SK-N-SH treated with all-trans-retinoic acid at 6 μM for 48 hours (cell line): ENCODE measurements at regions not wholly inside any gene's neighbourhood (a gene's known extent, or its start where the extent isn't known, plus 50 kb on each side); places are given as distances from the start of the nearest gene placed in this dataset.

Experiments
- ATAC-seq: fragments of 200-7000 bp; cut with Tn5 transposase; 3 replicates; pipeline ENCODE4 v1.9.1; 2020; ENCODE audit warnings: mild to moderate bottlenecking, moderate library complexity
- ARNTL ChIP-seq: fragments of 450-650 bp; formaldehyde crosslinking; IDR thresholded peaks from 2 replicates; pipeline ENCODE4 v1.5.0; 2020; ENCODE audit warnings: low read depth, mild to moderate bottlenecking, moderate library complexity, borderline replicate concordance
- BACH2 ChIP-seq: fragments of 250-450 bp; sonication (Bioruptor Pico); IDR thresholded peaks from 2 replicates; pipeline ENCODE4 v1.9.0; 2021; ENCODE audit warnings: mild to moderate bottlenecking, borderline replicate concordance
- CSDC2 ChIP-seq: fragments of 250-450 bp; sonication (Bioruptor Pico); IDR thresholded peaks from 2 replicates; pipeline ENCODE4 v1.5.0; 2020; ENCODE audit warnings: mild to moderate bottlenecking, moderate library complexity
- ESRRG ChIP-seq: fragments of 250-450 bp; sonication (Bioruptor Pico); IDR thresholded peaks from 2 replicates; pipeline ENCODE4 v1.6.1; 2021; ENCODE audit warnings: mild to moderate bottlenecking
- ISL1 ChIP-seq: fragments of 250-450 bp; sonication (Bioruptor Pico); IDR thresholded peaks from 2 replicates; pipeline ENCODE4 v2.1.2; 2022; ENCODE audit warnings: mild to moderate bottlenecking, moderate library complexity
- OSR1 ChIP-seq: fragments of 250-450 bp; sonication (Bioruptor Pico); IDR thresholded peaks from 2 replicates; pipeline ENCODE4 v1.8.0; 2022; ENCODE audit warnings: moderate library complexity, mild to moderate bottlenecking, inconsistent platforms
- PPARA ChIP-seq: fragments of 250-450 bp; sonication (Bioruptor Pico); IDR thresholded peaks from 2 replicates; pipeline ENCODE4 v1.5.0; 2020; ENCODE audit warnings: mild to moderate bottlenecking, borderline replicate concordance
- RARB ChIP-seq: fragments of 250-450 bp; sonication (Bioruptor Pico); IDR thresholded peaks from 2 replicates; pipeline ENCODE4 v1.8.0; 2021; ENCODE audit warnings: mild to moderate bottlenecking, moderate library complexity
- SNAI2 ChIP-seq: fragments of 250-450 bp; sonication (Bioruptor Pico); IDR thresholded peaks from 2 replicates; pipeline ENCODE4 v1.5.0; 2020; ENCODE audit warnings: mild to moderate bottlenecking, moderate library complexity
- TOX ChIP-seq: fragments of 250-450 bp; sonication (Bioruptor Pico); IDR thresholded peaks from 2 replicates; pipeline ENCODE4 v1.8.0; 2021; ENCODE audit warnings: mild to moderate bottlenecking, moderate library complexity, borderline replicate concordance
- ZFP3 ChIP-seq: fragments of 250-450 bp; sonication (Bioruptor Pico); IDR thresholded peaks from 2 replicates; pipeline ENCODE4 v1.5.0; 2020; ENCODE audit warnings: mild to moderate bottlenecking, moderate library complexity
- ZFP30 ChIP-seq: fragments of 450-650 bp; formaldehyde crosslinking; IDR thresholded peaks from 2 replicates; pipeline ENCODE4 v1.5.0; 2022; ENCODE audit warnings: mild to moderate bottlenecking, moderate library complexity
- ZNF565 ChIP-seq: fragments of 450-650 bp; formaldehyde crosslinking; conservative IDR thresholded peaks from 2 replicates; pipeline ENCODE4 v1.5.0; 2020; ENCODE audit warnings: low read depth, mild to moderate bottlenecking, moderate library complexity
- ZNF70 ChIP-seq: fragments of 450-650 bp; formaldehyde crosslinking; IDR thresholded peaks from 2 replicates; pipeline ENCODE4 v1.5.0; 2020; ENCODE audit warnings: mild to moderate bottlenecking, moderate library complexity
- ZNF8 ChIP-seq: fragments of 450-650 bp; formaldehyde crosslinking; IDR thresholded peaks from 2 replicates; pipeline ENCODE4 v1.5.0; 2020; ENCODE audit warnings: mild to moderate bottlenecking, moderate library complexity
- TF ChIP-seq, protein P1 (sequence below): fragments of 250-450 bp; sonication (Bioruptor Pico); IDR thresholded peaks from 2 replicates; pipeline ENCODE4 v1.8.0; 2020; ENCODE audit warnings: mild to moderate bottlenecking, moderate library complexity, borderline replicate concordance
- TF ChIP-seq, protein P2 (sequence below): fragments of 250-450 bp; sonication (Bioruptor Pico); IDR thresholded peaks from 2 replicates; pipeline ENCODE4 v1.8.0; 2021; ENCODE audit warnings: low read depth, mild to moderate bottlenecking, moderate library complexity, borderline replicate concordance
- TF ChIP-seq, protein P3 (sequence below): fragments of 250-450 bp; sonication (Bioruptor Pico); IDR thresholded peaks from 2 replicates; pipeline ENCODE4 v1.5.1; 2020; ENCODE audit warnings: low read depth, mild to moderate bottlenecking, moderate library complexity
- TF ChIP-seq, protein P4 (sequence below): fragments of 250-450 bp; sonication (Bioruptor Pico); IDR thresholded peaks from 2 replicates; pipeline ENCODE4 v1.5.0; 2020; ENCODE audit warnings: mild to moderate bottlenecking, moderate library complexity
- TF ChIP-seq, protein P5 (sequence below): fragments of 250-450 bp; sonication (Bioruptor Pico); IDR thresholded peaks from 2 replicates; pipeline ENCODE4 v1.5.1; 2021; ENCODE audit warnings: mild to moderate bottlenecking, moderate library complexity

DNA sequence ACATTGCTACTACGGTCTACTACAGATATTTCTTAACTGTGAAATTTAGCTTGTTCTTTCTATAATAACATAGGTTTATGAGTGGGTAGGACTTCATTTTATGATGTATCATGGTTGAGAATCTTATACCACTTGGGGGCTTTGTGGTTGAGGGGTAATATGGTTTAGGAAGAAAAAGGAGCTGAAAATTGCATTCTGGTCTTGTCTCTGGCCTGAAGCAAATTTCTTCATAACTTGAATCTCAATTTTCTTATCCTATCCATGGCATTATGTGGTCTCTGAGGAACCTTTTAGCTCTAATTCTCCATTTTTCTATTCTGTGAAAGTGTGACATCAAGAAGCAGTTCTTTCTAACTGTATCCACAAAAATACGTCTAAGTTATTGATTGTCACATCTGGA, 341.0 kb downstream of the SOX2 start:
- TF ChIP-seq ZNF70 (CRISPR knock-in tag): no peak
- no peak for TF ChIP-seq ESRRG (CRISPR knock-in tag)
- TF ChIP-seq ZNF565 (CRISPR knock-in tag): no peak
- TF ChIP-seq, protein P1, sequence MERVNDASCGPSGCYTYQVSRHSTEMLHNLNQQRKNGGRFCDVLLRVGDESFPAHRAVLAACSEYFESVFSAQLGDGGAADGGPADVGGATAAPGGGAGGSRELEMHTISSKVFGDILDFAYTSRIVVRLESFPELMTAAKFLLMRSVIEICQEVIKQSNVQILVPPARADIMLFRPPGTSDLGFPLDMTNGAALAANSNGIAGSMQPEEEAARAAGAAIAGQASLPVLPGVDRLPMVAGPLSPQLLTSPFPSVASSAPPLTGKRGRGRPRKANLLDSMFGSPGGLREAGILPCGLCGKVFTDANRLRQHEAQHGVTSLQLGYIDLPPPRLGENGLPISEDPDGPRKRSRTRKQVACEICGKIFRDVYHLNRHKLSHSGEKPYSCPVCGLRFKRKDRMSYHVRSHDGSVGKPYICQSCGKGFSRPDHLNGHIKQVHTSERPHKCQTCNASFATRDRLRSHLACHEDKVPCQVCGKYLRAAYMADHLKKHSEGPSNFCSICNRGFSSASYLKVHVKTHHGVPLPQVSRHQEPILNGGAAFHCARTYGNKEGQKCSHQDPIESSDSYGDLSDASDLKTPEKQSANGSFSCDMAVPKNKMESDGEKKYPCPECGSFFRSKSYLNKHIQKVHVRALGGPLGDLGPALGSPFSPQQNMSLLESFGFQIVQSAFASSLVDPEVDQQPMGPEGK: no peak
- TF ChIP-seq, protein P2, sequence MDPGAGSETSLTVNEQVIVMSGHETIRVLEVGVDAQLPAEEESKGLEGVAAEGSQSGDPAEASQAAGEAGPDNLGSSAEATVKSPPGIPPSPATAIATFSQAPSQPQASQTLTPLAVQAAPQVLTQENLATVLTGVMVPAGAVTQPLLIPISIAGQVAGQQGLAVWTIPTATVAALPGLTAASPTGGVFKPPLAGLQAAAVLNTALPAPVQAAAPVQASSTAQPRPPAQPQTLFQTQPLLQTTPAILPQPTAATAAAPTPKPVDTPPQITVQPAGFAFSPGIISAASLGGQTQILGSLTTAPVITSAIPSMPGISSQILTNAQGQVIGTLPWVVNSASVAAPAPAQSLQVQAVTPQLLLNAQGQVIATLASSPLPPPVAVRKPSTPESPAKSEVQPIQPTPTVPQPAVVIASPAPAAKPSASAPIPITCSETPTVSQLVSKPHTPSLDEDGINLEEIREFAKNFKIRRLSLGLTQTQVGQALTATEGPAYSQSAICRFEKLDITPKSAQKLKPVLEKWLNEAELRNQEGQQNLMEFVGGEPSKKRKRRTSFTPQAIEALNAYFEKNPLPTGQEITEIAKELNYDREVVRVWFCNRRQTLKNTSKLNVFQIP (CRISPR knock-in tag): no peak
- no peak for TF ChIP-seq SNAI2
- no peak for TF ChIP-seq CSDC2
- no peak for TF ChIP-seq ARNTL
- TF ChIP-seq ZNF8 (CRISPR knock-in tag): no peak
- TF ChIP-seq, protein P3, sequence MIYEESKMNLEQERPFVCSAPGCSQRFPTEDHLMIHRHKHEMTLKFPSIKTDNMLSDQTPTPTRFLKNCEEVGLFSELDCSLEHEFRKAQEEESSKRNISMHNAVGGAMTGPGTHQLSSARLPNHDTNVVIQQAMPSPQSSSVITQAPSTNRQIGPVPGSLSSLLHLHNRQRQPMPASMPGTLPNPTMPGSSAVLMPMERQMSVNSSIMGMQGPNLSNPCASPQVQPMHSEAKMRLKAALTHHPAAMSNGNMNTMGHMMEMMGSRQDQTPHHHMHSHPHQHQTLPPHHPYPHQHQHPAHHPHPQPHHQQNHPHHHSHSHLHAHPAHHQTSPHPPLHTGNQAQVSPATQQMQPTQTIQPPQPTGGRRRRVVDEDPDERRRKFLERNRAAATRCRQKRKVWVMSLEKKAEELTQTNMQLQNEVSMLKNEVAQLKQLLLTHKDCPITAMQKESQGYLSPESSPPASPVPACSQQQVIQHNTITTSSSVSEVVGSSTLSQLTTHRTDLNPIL: no peak
- TF ChIP-seq ZFP30 (CRISPR knock-in tag): no peak
- no peak for TF ChIP-seq ZFP3 (CRISPR knock-in tag)
- TF ChIP-seq OSR1 (CRISPR knock-in tag): no peak
- no peak for TF ChIP-seq RARB (CRISPR knock-in tag)
- TF ChIP-seq BACH2 (CRISPR knock-in tag): no peak
- TF ChIP-seq, protein P4, sequence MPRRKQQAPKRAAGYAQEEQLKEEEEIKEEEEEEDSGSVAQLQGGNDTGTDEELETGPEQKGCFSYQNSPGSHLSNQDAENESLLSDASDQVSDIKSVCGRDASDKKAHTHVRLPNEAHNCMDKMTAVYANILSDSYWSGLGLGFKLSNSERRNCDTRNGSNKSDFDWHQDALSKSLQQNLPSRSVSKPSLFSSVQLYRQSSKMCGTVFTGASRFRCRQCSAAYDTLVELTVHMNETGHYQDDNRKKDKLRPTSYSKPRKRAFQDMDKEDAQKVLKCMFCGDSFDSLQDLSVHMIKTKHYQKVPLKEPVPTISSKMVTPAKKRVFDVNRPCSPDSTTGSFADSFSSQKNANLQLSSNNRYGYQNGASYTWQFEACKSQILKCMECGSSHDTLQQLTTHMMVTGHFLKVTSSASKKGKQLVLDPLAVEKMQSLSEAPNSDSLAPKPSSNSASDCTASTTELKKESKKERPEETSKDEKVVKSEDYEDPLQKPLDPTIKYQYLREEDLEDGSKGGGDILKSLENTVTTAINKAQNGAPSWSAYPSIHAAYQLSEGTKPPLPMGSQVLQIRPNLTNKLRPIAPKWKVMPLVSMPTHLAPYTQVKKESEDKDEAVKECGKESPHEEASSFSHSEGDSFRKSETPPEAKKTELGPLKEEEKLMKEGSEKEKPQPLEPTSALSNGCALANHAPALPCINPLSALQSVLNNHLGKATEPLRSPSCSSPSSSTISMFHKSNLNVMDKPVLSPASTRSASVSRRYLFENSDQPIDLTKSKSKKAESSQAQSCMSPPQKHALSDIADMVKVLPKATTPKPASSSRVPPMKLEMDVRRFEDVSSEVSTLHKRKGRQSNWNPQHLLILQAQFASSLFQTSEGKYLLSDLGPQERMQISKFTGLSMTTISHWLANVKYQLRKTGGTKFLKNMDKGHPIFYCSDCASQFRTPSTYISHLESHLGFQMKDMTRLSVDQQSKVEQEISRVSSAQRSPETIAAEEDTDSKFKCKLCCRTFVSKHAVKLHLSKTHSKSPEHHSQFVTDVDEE (CRISPR knock-in tag): no peak
- no peak for ATAC-seq

DNA sequence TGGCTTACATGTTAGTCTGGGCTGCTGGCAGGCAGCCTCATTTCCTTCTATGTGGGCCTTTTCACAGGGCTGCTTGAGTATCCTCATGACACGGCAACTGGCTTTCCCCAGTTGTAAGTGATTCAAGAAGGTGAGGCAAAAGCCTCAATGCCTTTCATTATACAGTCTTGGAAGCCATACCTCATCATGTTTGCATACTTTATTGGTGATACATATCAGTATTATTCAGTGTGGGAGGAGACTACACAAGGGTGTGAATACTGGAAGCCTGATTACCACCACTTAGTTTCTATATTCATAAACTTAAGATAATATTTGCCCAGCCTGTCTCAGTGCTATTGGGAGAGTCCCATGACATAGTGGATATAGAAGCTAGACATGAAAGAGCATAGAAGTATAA, 346.8 kb downstream of the SOX2 start:
- TF ChIP-seq ZNF565 (CRISPR knock-in tag) (no peak), ZFP3 (CRISPR knock-in tag) (no peak), ZFP30 (CRISPR knock-in tag) (no peak), TOX (CRISPR knock-in tag) (no peak), PPARA (CRISPR knock-in tag) (no peak), ZNF8 (CRISPR knock-in tag) (no peak), ISL1 (CRISPR knock-in tag) (no peak)
- TF ChIP-seq, protein P5, sequence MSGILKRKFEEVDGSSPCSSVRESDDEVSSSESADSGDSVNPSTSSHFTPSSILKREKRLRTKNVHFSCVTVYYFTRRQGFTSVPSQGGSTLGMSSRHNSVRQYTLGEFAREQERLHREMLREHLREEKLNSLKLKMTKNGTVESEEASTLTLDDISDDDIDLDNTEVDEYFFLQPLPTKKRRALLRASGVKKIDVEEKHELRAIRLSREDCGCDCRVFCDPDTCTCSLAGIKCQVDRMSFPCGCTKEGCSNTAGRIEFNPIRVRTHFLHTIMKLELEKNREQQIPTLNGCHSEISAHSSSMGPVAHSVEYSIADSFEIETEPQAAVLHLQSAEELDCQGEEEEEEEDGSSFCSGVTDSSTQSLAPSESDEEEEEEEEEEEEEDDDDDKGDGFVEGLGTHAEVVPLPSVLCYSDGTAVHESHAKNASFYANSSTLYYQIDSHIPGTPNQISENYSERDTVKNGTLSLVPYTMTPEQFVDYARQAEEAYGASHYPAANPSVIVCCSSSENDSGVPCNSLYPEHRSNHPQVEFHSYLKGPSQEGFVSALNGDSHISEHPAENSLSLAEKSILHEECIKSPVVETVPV: no peak
- TF ChIP-seq, protein P3: no peak
- TF ChIP-seq, protein P2 (CRISPR knock-in tag): no peak

More for the DNA sequence above, 346.8 kb downstream of the SOX2 start:
- ATAC-seq: no peak
